ENCODE measurements at regions not wholly inside any gene's neighbourhood (a gene's known extent, or its start where the extent isn't known, plus 50 kb on each side); places are given as distances from the start of the nearest gene placed in this dataset.

DNA sequence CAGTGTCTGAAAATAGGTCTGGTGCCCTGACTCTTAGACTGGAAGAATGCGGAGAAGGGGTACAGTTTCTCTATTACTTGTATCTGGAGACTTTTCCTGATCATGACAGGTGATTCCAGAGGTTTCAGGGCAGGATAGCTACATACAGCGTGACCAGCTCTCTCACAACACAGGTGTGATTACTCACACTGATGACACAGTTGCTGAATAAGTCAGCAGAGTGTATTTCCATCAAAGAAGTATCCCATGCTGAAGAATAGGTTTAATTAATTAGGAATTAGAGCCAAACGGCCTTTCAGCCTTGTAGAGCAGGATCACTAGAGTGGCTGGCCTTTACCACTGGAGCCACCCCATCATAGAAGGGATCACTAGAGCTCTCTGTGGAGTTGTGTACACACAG, 298.6 kb downstream of the LMX1A start:
- no peak overlapping the region for H3K4me3 ChIP-seq (ENCODE audit: low read depth, poor library complexity, severe bottlenecking)
- 58 to 60% methylated on average over 3 of the region's 3 CpGs for WGBS, 2 donors
- no peak for DNase-seq (ENCODE audit: low spot score in 2 of 2)
- TF ChIP-seq POLR2A (IDR thresholded peaks at IDR 0.05): no peak
- TF ChIP-seq, protein P1, sequence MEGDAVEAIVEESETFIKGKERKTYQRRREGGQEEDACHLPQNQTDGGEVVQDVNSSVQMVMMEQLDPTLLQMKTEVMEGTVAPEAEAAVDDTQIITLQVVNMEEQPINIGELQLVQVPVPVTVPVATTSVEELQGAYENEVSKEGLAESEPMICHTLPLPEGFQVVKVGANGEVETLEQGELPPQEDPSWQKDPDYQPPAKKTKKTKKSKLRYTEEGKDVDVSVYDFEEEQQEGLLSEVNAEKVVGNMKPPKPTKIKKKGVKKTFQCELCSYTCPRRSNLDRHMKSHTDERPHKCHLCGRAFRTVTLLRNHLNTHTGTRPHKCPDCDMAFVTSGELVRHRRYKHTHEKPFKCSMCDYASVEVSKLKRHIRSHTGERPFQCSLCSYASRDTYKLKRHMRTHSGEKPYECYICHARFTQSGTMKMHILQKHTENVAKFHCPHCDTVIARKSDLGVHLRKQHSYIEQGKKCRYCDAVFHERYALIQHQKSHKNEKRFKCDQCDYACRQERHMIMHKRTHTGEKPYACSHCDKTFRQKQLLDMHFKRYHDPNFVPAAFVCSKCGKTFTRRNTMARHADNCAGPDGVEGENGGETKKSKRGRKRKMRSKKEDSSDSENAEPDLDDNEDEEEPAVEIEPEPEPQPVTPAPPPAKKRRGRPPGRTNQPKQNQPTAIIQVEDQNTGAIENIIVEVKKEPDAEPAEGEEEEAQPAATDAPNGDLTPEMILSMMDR (IDR thresholded peaks at IDR 0.05): no peak
- intact Hi-C loops (cut with DNase I; ENCODE audit: low total_unique reads): no loop called here

- DNase-seq (ENCODE audit: low spot score in 2 of 2): no peak
- 19 to 30% methylated on average over 2 of the region's 2 CpGs for WGBS, 2 donors
- no peak overlapping the region for H3K4me3 ChIP-seq (ENCODE audit: low read depth, poor library complexity, severe bottlenecking)
- intact Hi-C loops (cut with DNase I; ENCODE audit: low total_unique reads): no loop called here
- no peak for TF ChIP-seq POLR2A (IDR thresholded peaks at IDR 0.05)
- TF ChIP-seq, protein P1 (IDR thresholded peaks at IDR 0.05): no peak
These were observed 299.6 kb downstream of the LMX1A start for GRCh38 chr1:165056914-165057313.

DNA sequence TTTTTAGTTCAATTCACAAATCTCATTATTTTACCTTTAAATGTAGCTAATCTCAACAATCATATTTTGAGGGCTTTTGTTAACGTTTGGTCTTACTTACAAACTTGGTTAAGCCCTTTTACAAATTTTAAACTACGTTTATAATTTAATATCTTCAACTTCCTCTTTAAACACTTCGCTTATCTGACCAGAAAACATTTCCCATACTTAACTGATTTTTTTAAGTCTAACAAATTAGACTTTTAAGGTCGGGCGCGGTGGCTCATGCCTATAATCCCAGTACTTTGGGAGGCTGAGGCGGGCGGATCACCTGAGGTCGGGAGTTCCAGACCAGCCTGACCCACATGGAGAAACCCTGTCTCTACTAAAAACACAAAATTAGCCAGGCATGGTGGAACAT, 300.9 kb downstream of the LMX1A start:
- no peak for DNase-seq (ENCODE audit: low spot score in 2 of 2)
- 76 to 89% methylated on average over 9 of the region's 9 CpGs for WGBS, 2 donors
- intact Hi-C loops (cut with DNase I; ENCODE audit: low total_unique reads): no loop called here
- H3K4me3 ChIP-seq (ENCODE audit: low read depth, poor library complexity, severe bottlenecking): no peak overlapping the region
- no peak for TF ChIP-seq POLR2A (IDR thresholded peaks at IDR 0.05)
- TF ChIP-seq, protein P1 (IDR thresholded peaks at IDR 0.05): no peak

- no peak overlapping the region for H3K4me3 ChIP-seq (ENCODE audit: low read depth, poor library complexity, severe bottlenecking)
- DNase-seq (ENCODE audit: low spot score in 2 of 2): no peak
- 76 to 81% methylated on average over 4 of the region's 4 CpGs for WGBS, 2 donors
- no peak for TF ChIP-seq POLR2A (IDR thresholded peaks at IDR 0.05)
- TF ChIP-seq, protein P1 (IDR thresholded peaks at IDR 0.05): no peak
- intact Hi-C loops (cut with DNase I; ENCODE audit: low total_unique reads): no loop called here
These were observed 301.9 kb downstream of the LMX1A start for GRCh38 chr1:165054627-165055026.

DNA sequence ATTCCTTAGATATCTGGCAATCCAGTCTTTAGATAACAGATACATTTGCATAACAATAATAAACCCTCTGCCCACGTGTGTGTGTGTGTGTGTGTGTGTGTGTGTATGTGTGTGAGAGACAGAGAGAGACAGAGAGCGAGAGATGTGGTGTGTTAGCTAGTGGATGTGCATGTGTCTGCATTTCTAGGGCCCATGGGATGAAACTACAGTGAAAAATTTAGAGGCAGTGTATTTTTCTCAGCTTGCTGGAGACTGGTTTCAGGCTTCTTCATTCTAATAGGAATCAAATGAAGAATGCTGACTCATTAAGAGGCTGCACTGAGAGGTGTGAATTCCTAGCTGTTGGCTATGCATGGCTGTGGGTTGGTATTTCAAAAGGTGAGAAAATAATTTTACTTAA, 303.2 kb downstream of the LMX1A start:
- 51 to 64% methylated on average over 2 of the region's 2 CpGs for WGBS, 2 donors
- no peak for DNase-seq (ENCODE audit: low spot score in 2 of 2)
- TF ChIP-seq, protein P1 (IDR thresholded peaks at IDR 0.05): no peak
- no peak for TF ChIP-seq POLR2A (IDR thresholded peaks at IDR 0.05)

DNA sequence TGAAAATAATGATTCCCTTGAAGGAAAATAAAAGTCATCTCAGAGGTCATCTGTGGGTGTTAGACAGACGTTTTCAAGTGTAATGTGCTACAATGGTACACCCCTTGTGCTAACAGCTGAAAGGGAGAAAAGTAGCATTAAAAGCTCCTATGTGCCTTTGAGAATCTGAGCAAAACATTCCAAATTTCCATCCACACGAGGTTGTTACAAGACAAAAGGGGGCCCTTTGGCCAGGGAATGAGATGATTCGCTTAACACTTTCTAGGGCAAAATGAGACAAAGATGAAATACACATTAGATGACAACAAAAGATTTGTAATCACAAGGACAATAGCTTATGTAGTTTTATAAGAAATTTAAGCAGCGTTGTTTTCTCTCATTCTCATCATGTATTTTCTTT, 303.6 kb downstream of the LMX1A start:
- TF ChIP-seq POLR2A (IDR thresholded peaks at IDR 0.05): no peak
- TF ChIP-seq, protein P1 (IDR thresholded peaks at IDR 0.05): no peak
- no peak for DNase-seq (ENCODE audit: low spot score in 2 of 2)
- 52% methylated on average over 4 of the region's 4 CpGs for WGBS, 2 donors
- intact Hi-C loops (cut with DNase I; ENCODE audit: low total_unique reads): no loop called here
- H3K4me3 ChIP-seq (ENCODE audit: low read depth, poor library complexity, severe bottlenecking): no peak overlapping the region

More for the DNA sequence above, 303.2 kb downstream of the LMX1A start:
- intact Hi-C loops (cut with DNase I; ENCODE audit: low total_unique reads): no loop called here
- no peak overlapping the region for H3K4me3 ChIP-seq (ENCODE audit: low read depth, poor library complexity, severe bottlenecking)

Data from lower leg skin (tissue), 4 donors.